ENCODE measurements at regions not wholly inside any gene's neighbourhood (a gene's known extent, or its start where the extent isn't known, plus 50 kb on each side); places are given as distances from the start of the nearest gene placed in this dataset.

- POLR2A ChIA-PET, result no interaction called here
- DNase-seq (ENCODE audit: low read depth, low spot score), result no peak
- CTCF ChIA-PET, result no interaction called here
- Histone ChIP-seq H3K4me2 (ENCODE audit: low read length) (no peak overlapping the region), H3K27me3 (ENCODE audit: insufficient read depth, low read length) (no peaks in the 10 kb centered on the region), H4K20me1 (ENCODE audit: insufficient read depth) (no peaks in the 10 kb centered on the region), H3K9ac (ENCODE audit: low read length) (no peak overlapping the region), H3K36me3 (ENCODE audit: control insufficient read depth in 1 of 2, insufficient read depth in 2 of 2, low read length in 2 of 2) (no peaks in the 10 kb centered on the region), H3K9me2 (ENCODE audit: insufficient read depth) (no peaks in the 10 kb centered on the region), H2AFZ (ENCODE audit: low read depth, low read length, poor library complexity, severe bottlenecking) (no peak overlapping the region), H3K79me2 (ENCODE audit: insufficient read depth, low read length) (no peaks in the 10 kb centered on the region), H3K9me3 (ENCODE audit: control insufficient read depth in 1 of 2, insufficient read depth in 1 of 2, low read depth in 1 of 2, low read length in 2 of 2) (peaks cover 27 to 49% of the 10 kb centered on the region in 2 experiments; a peak in 3 of 4 replicates), H3K27ac (ENCODE audit: low read depth, low read length) (no peak overlapping the region), H3K4me1 (ENCODE audit: control insufficient read depth in 1 of 2, insufficient read depth in 2 of 2, low read length in 2 of 2) (peaks cover 2 to 9% of the 10 kb centered on the region in 2 experiments; a peak in 2 of 4 replicates), H3K4me3 (replicated peaks in 1 of 2; ENCODE audit: low read depth in 1 of 2, low read length in 2 of 2) (no peak overlapping the region)
- no peak for ATAC-seq
- no TSS peak for BruUV-seq (replicated peaks)
- RAD21 ChIA-PET (ENCODE audit: low non-redundant PET in 1 of 2, low total read pairs in 2 of 2, uncharacterized antibody in 2 of 2, unreplicated experiment in 2 of 2), result no interaction called here
- TF ChIP-seq SRF (IDR thresholded peaks at IDR 0.05; ENCODE audit: low read depth) (no peak), SP1 (IDR thresholded peaks at IDR 0.05; ENCODE audit: low read depth) (no peak), ATF3 (IDR thresholded peaks at IDR 0.05) (no peak), ZBTB33 (IDR thresholded peaks at IDR 0.05; ENCODE audit: extremely low read depth, insufficient replicate concordance, low read length) (no peak), SIN3A (IDR thresholded peaks at IDR 0.05; ENCODE audit: low read depth) (no peak), EZH2phosphoT487 (IDR thresholded peaks at IDR 0.05; ENCODE audit: borderline replicate concordance) (no peak), POLR2AphosphoS5 (IDR thresholded peaks at IDR 0.05; ENCODE audit: low read depth, low read length) (no peak), REST (IDR thresholded peaks at IDR 0.05; ENCODE audit: low read depth) (no peak), FOSL1 (IDR thresholded peaks at IDR 0.05; ENCODE audit: low read depth) (no peak), EGR1 (IDR thresholded peaks at IDR 0.05; ENCODE audit: low read depth) (no peak)
- intact Hi-C loops (cut with micrococcal nuclease), result no loop called here
Measured at GRCh38 chr9:129513856-129514496, 106.9 kb downstream of the C9orf50 start.
